D721Med (cell line): ENCODE measurements at regions not wholly inside any gene's neighbourhood (a gene's known extent, or its start where the extent isn't known, plus 50 kb on each side); places are given as distances from the start of the nearest gene placed in this dataset.

Experiments
- DNase-seq: peaks from one replicate; pipeline ENCODE4 v3.0.0; 2011; ENCODE audit warnings: low spot score; ENCODE audit not compliant: insufficient read length
- FAIRE-seq: peaks from 2 replicates; lab custom pipeline; 2011; peaks lifted over from hg19 to GRCh38; lab: Jason Lieb, UNC
- TF ChIP-seq, protein P1 (sequence below): IDR thresholded peaks from 2 replicates; pipeline ENCODE4 v1.5.1; 2012; ENCODE audit warnings: mild to moderate bottlenecking, control low read depth; ENCODE audit not compliant: insufficient read depth; ENCODE audit errors: missing control alignments

DNA sequence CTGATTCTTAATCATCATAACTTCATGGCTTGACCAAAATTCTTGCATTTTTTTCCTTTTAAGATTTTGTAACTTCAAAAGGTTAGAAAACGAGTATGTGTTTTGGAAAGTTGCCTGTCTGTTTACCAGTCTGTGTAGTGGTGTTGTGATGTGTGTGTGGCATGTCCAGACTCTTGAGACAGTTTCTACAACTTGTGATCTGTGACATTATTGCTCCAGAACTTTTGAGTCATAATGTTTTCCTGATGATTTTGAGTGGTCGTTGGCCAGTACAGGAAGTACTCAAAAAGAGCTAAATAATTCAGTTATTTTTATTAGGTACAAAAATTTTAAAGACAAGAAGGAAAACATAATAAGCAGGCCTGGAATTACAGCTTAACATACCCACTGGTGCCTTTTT, 229.0 kb upstream of the C2CD4B start:
- TF ChIP-seq, protein P1, sequence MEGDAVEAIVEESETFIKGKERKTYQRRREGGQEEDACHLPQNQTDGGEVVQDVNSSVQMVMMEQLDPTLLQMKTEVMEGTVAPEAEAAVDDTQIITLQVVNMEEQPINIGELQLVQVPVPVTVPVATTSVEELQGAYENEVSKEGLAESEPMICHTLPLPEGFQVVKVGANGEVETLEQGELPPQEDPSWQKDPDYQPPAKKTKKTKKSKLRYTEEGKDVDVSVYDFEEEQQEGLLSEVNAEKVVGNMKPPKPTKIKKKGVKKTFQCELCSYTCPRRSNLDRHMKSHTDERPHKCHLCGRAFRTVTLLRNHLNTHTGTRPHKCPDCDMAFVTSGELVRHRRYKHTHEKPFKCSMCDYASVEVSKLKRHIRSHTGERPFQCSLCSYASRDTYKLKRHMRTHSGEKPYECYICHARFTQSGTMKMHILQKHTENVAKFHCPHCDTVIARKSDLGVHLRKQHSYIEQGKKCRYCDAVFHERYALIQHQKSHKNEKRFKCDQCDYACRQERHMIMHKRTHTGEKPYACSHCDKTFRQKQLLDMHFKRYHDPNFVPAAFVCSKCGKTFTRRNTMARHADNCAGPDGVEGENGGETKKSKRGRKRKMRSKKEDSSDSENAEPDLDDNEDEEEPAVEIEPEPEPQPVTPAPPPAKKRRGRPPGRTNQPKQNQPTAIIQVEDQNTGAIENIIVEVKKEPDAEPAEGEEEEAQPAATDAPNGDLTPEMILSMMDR, result no peak
- DNase-seq (no peak), FAIRE-seq (no peak)

DNA sequence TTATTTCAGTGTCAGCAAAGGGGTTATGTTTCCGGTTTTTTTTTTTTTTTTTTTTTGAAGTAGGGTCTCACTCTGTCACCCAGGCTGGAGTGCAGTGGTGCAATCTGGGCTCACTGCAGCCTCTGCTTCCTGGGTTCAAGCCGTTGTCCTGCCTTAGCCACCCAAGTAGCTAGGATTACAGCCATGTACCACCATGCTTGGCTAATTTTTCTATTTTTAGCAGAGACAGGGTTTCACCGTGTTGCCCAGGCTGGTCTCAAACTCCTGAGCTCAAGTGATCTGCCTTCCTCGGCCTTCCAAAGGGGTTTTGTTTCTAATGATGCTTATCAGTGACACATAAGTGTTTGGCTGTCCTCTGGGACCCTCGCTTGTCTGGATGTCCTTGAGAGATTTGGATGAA, 235.7 kb upstream of the C2CD4B start:
- no peak for FAIRE-seq
- TF ChIP-seq, protein P1, result no peak
- DNase-seq, result no peak

DNA sequence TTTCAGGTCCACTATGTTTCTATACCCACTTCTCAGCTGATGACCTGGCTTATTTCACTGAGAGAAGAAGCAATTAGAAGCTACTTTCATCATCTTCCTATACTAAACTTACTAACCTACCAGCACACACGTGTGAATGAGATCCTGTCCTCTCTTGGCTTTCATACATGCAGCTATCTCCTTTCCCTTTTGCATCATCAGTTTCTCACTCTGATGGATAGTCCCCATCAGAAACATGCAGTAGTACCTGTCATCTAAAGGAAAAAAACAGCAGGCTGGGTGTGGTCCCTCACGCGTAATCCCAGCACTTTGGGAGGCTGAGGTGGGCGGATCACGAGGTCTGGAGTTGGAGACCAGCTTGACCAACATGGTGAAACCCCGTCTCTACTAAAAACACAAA, 237.6 kb upstream of the C2CD4B start:
- FAIRE-seq (no peak), DNase-seq (no peak)
- TF ChIP-seq, protein P1, result no peak

DNA sequence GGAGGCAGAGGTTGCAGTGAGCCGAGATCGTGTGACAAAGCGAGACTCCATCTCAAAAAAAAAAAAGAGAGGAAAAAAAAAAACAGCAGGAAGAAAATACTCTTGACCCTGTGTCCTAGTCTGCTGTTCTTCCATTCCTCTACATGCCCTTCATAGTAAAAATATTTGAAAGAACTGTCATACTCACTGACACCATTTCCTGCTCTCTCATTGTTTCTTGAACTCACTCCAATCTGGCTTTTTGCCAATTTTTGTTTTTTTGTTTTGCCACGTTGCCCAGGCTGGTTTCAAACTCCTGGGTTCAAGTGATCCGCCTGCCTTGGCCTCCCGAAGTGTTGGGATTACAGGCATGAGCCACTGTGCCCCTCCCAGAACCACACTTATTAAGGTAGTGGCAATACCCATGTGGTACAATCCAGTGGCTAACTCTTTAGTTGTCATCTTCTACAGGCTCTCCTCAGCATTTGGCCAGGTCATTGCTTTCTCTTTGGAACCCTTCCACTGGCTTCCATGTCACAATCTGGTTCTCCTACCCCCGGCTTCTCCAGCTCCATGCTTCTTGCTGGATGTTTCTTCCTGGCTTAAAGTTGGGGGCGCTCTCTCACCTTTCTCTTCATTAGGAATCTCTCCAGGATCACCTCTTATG, 238.2 kb upstream of the C2CD4B start:
- TF ChIP-seq, protein P1, result no peak
- FAIRE-seq (no peak), DNase-seq (no peak)

DNA sequence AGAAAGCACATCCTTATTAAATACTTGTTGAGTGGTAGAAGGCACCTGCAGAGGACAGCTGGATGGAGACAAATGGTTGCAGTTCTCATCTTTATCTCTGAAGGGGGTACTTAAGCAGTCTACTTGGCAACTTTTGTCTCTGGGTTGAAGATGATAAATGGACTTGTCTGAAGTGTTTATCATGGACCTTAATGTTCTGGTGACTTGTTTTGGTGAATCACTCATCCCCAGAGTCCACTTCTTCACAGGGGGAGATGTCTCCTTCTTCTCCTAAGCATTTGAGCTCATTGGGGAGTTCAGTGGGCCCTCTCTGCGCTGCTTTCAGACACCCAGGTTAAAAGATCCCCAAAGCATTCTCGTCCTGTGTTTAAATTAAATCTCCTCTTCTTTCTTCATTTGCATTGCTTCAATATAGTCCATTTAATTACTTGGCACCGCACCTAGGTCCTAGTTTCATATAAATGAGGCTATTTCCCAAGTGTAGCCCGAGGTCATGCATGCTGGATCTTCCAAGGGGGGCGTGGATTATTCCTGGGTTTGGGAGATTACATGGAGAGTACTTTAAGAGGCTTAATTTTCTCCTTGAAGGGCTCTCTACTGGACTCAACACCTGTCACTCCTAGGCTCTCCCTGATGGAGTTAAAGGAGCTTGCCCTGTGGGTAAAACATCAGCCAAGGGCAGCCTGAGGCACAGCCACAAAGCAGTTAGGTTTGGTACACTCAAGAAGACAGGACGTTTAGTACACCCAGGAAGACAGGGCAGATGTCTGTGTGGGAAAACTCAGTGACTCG, 239.3 kb upstream of the C2CD4B start:
- TF ChIP-seq, protein P1, result no peak
- FAIRE-seq, result peak; percentile 86
- peak; percentile 69 for DNase-seq

DNA sequence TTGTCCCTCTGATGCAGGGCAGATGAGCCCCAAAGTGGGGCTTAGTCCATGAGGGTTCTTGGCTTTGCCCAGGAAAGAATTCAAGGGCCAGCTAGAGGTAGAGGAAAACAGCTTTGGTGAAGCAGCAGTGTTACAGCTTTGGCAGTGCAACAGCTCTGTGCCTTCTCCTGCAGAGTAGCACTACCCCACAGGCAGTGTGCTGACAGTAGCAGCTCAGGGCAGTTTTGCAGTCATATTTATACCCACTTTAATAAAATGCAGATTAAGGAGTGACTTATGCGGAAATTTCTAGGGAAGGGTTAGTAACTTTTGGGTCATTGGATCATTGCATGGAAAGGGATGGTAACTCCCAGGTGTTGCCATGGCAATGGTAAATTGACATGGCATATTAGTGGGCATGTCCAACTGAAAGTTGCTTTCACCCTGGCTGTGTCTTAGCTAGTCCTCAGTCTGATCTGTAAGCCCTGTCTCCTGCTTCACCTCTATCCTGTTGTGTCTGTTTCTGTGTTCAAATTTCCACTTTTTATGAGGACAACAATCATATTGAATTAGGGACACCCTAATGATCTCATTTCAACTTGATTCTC, 241.3 kb upstream of the C2CD4B start:
- DNase-seq, result no peak
- FAIRE-seq, result peak; percentile 81
- TF ChIP-seq, protein P1, result no peak
